Keratinocyte (primary cell): ENCODE measurements at regions not wholly inside any gene's neighbourhood (a gene's known extent, or its start where the extent isn't known, plus 50 kb on each side); places are given as distances from the start of the nearest gene placed in this dataset.

Experiments used
- DNase-seq: peaks from one replicate; pipeline ENCODE4 v3.0.0-alpha.2; 2011; ENCODE audit warnings: low read depth, missing footprints, low spot score
- FAIRE-seq: peaks from 2 replicates; lab custom pipeline; 2011; peaks lifted over from hg19 to GRCh38; lab: Jason Lieb, UNC
- H2AFZ ChIP-seq: 2 replicates; pipeline ENCODE4 v1.6.0; 2012; ENCODE audit warnings: low read length, control low read depth, inconsistent platforms; ENCODE audit not compliant: control insufficient read depth
- H3K27ac ChIP-seq: 2 replicates; pipeline ENCODE4 v1.5.1; 2011; ENCODE audit warnings: low read length; ENCODE audit not compliant: control insufficient read depth, insufficient read depth
- H3K27me3 ChIP-seq: 3 replicates; pipeline ENCODE4 v1.6.0; 2011; ENCODE audit warnings: low read length; ENCODE audit not compliant: control insufficient read depth, insufficient read depth; ENCODE audit errors: extremely low read depth
- H3K36me3 ChIP-seq, 2 experiments: 2 replicates in 1 of 2; 3 replicates in 1 of 2; pipeline ENCODE4 v1.5.1; 2011; ENCODE audit warnings: low read length in 2 of 2, mild to moderate bottlenecking in 1 of 2; ENCODE audit not compliant: control insufficient read depth in 2 of 2, insufficient read depth in 2 of 2; ENCODE audit errors: extremely low read depth in 1 of 2
- H3K4me1 ChIP-seq: 3 replicates; pipeline ENCODE4 v1.5.1; 2011; ENCODE audit warnings: low read length; ENCODE audit not compliant: control insufficient read depth, insufficient read depth; ENCODE audit errors: extremely low read depth
- H3K4me2 ChIP-seq: 3 replicates; pipeline ENCODE4 v1.6.0; 2011; ENCODE audit warnings: low read depth, low read length; ENCODE audit not compliant: control insufficient read depth, insufficient read depth; ENCODE audit errors: extremely low read depth
- H3K4me3 ChIP-seq, 3 experiments: fragments of 200-600 bp in 1 of 3; sonication (generic) in 1 of 3; 2 replicates in 2 of 3; 3 replicates in 1 of 3; pipeline ENCODE4 v1.5.1; 2011 to 2016; ENCODE audit warnings: low read length in 3 of 3, mild to moderate bottlenecking in 3 of 3, control low read depth in 2 of 3, inconsistent platforms in 1 of 3, low read depth in 1 of 3, mixed read lengths in 1 of 3, mixed run types in 1 of 3, moderate library complexity in 1 of 3; ENCODE audit not compliant: control insufficient read depth in 2 of 3, insufficient read depth in 2 of 3; ENCODE audit errors: extremely low read depth in 1 of 3
- H3K79me2 ChIP-seq: 2 replicates; pipeline ENCODE4 v1.6.0; 2012; ENCODE audit warnings: low read length; ENCODE audit not compliant: control insufficient read depth, insufficient read depth
- H3K9ac ChIP-seq: 3 replicates; pipeline ENCODE4 v1.6.0; 2011; ENCODE audit warnings: low read length; ENCODE audit not compliant: control insufficient read depth, insufficient read depth; ENCODE audit errors: extremely low read depth
- H3K9me1 ChIP-seq: 3 replicates; pipeline ENCODE4 v1.6.0; 2011; ENCODE audit warnings: low read length; ENCODE audit not compliant: control insufficient read depth, insufficient read depth; ENCODE audit errors: extremely low read depth
- H3K9me3 ChIP-seq: 2 replicates; pipeline ENCODE4 v1.5.1; 2012; ENCODE audit warnings: low read depth, low read length; ENCODE audit not compliant: control insufficient read depth
- H4K20me1 ChIP-seq: 3 replicates; pipeline ENCODE4 v1.6.0; 2011; ENCODE audit warnings: low read length; ENCODE audit not compliant: control insufficient read depth, insufficient read depth; ENCODE audit errors: extremely low read depth
- CTCF ChIP-seq, 3 experiments: IDR thresholded peaks in 1 of 3; conservative IDR thresholded peaks in 1 of 3; optimal IDR thresholded peaks in 1 of 3; 2 replicates in 2 of 3; 3 replicates in 1 of 3; pipeline versions ENCODE3 to v1.5.1; 2011; ENCODE audit warnings: low read length in 3 of 3, mild to moderate bottlenecking in 3 of 3, moderate library complexity in 2 of 3, control low read depth in 1 of 3, inconsistent platforms in 1 of 3; ENCODE audit not compliant: insufficient read depth in 2 of 3; ENCODE audit errors: extremely low read depth in 1 of 3
- EZH2 ChIP-seq: IDR thresholded peaks from one replicate; pipeline ENCODE4 v1.6.1; 2012; ENCODE audit warnings: inconsistent platforms, mild to moderate bottlenecking, low read length, moderate library complexity
- dilution Hi-C: fragments of 300-500 bp; cut with MboI; formaldehyde crosslinking; loops from one replicate; pipeline ENCODE4 v1.7.0; 2020; ENCODE audit warnings: low sequenced_read_pairs; ENCODE audit not compliant: extremely low pct_ligation_motif_present

GRCh38 chr6:100165442-100165841 lies 171.4 kb upstream of the MCHR2 start:
- H3K4me1 ChIP-seq = no peaks in the 10 kb centered on the region
- H3K9ac ChIP-seq = no peak overlapping the region
- DNase-seq (no peak), FAIRE-seq (no peak)
- H3K4me2 ChIP-seq = no peak overlapping the region
- no peak for TF ChIP-seq CTCF (optimal IDR thresholded peaks at IDR 0.05 in 1 of 3, IDR thresholded peaks at IDR 0.05 in 1 of 3, conservative IDR thresholded peaks at IDR 0.05 in 1 of 3; ENCODE audit: extremely low read depth in 1 of 3, insufficient read depth in 2 of 3, low read length in 3 of 3)
- no peak for TF ChIP-seq EZH2
- no peaks in the 10 kb centered on the region for H4K20me1 ChIP-seq
- no peaks in the 10 kb centered on the region for H3K9me1 ChIP-seq
- no peaks in the 10 kb centered on the region for H3K36me3 ChIP-seq
- no peak overlapping the region for H2AFZ ChIP-seq
- H3K27ac ChIP-seq = no peak overlapping the region
- dilution Hi-C loops = no loop called here
- no peaks in the 10 kb centered on the region for H3K9me3 ChIP-seq
- H3K27me3 ChIP-seq = peaks cover 6% of the 10 kb centered on the region
- H3K4me3 ChIP-seq = no peak overlapping the region
- no peaks in the 10 kb centered on the region for H3K79me2 ChIP-seq

- Histone ChIP-seq H3K9me3 (no peaks in the 10 kb centered on the region), H2AFZ (no peak overlapping the region), H3K9ac (no peak overlapping the region), H3K27ac (no peak overlapping the region), H3K36me3 (no peaks in the 10 kb centered on the region), H3K9me1 (no peaks in the 10 kb centered on the region), H3K4me3 (no peak overlapping the region), H3K27me3 (peaks cover 13% of the 10 kb centered on the region), H3K79me2 (no peaks in the 10 kb centered on the region), H4K20me1 (no peaks in the 10 kb centered on the region), H3K4me2 (no peak overlapping the region), H3K4me1 (no peaks in the 10 kb centered on the region)
- dilution Hi-C loops = no loop called here
- TF ChIP-seq CTCF (optimal IDR thresholded peaks at IDR 0.05 in 1 of 3, IDR thresholded peaks at IDR 0.05 in 1 of 3, conservative IDR thresholded peaks at IDR 0.05 in 1 of 3; ENCODE audit: extremely low read depth in 1 of 3, insufficient read depth in 2 of 3, low read length in 3 of 3) (no peak), EZH2 (no peak)
- FAIRE-seq = no peak
- DNase-seq = no peak
Observed at GRCh38 chr6:100163035-100163434, 169.0 kb upstream of the MCHR2 start.
